ENCODE measurements at regions not wholly inside any gene's neighbourhood (a gene's known extent, or its start where the extent isn't known, plus 50 kb on each side); places are given as distances from the start of the nearest gene placed in this dataset.
A peak's percentile ranks its signal among the peaks of the same experiment; 100 is the strongest.
"Not testable (repeated sequence)": the region's sequence is repeated elsewhere in the genome, so short reads cannot be mapped to it uniquely, and the experiment has no call there.

- DNase-seq (ENCODE audit: low spot score): no peak
These were observed 645.9 kb downstream of the XPNPEP1 start for GRCh38 chr10:109277456-109277855.

- no peak for DNase-seq (ENCODE audit: low spot score)
These were observed 647.4 kb downstream of the XPNPEP1 start for GRCh38 chr10:109275960-109276359.

DNA sequence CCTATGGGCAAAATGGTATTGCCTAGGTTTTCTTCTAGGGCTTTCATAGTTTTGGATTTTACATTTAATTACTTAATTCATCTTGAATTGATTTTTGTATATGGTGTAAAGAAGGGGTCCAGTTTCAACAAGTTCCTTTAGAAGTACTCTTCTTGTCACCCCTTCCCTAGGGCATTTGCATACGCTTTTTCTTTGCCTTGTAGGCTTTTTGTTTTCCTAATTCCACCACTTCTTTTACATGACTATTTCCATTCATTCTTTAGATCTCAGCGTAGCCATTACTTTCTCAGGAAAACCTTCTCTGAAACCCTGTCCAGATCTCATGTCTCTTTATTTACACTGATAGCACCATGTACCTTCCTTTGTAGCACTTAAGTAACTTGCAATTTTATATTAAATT, 648.6 kb downstream of the XPNPEP1 start:
- DNase-seq (ENCODE audit: low spot score): no peak

DNA sequence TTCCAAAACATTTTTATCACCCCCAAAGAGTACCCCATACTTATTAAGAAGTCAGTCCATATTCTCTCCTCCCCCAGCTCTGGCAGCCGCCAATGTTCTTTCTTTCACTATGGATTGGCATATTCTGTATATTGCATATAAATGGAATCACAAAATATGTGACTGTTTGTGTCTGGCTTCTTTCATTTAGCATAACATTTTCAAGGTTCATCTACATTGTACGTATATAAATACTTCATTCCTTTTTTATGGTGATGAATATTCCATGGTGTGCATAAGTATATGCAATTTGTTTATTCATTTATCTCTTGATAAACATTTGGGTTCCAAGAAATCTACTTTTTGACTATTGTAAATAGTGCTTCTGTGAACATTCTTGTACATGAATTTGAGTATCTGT, 653.1 kb downstream of the XPNPEP1 start:
- no peak for DNase-seq (ENCODE audit: low spot score)

DNA sequence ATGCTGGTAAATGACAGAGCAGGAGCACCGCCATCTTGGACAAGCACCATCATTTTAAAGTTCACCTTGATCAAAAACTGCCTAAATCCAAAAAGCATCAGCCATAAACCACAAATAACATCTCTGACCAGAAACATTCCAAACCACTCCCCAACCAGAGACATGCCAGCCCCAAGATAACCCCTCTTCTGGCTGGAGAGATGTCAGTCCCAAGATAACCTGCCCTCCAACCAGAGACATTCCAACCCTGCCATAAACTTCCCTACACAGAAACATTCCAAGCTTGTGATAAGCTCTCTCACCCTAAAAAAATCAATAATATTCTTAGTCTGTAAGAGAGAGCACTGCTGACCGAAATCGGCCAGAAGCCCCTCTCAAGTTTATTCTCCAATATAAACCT, 659.3 kb downstream of the XPNPEP1 start:
- DNase-seq (ENCODE audit: low spot score): no peak

DNA sequence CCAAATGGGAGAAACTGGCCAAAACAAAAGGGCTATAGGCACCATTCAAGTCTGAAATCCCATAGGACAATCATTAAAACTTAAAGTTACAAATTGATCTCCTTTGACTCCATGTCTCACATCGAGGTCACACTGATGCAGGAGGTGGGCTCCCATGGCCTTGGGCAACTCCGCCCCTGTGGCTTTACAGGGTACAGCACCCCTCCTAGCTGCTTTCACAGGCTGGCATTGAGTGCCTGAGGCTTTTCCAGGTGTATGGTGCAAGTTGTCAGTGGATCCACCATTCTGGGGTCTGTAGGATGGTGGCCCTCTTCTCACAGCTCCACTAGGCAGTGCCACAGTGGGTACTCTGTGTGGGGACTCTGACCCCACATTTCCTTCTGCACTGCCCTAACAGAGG, 662.1 kb downstream of the XPNPEP1 start:
- DNase-seq (ENCODE audit: low spot score): no peak

DNA sequence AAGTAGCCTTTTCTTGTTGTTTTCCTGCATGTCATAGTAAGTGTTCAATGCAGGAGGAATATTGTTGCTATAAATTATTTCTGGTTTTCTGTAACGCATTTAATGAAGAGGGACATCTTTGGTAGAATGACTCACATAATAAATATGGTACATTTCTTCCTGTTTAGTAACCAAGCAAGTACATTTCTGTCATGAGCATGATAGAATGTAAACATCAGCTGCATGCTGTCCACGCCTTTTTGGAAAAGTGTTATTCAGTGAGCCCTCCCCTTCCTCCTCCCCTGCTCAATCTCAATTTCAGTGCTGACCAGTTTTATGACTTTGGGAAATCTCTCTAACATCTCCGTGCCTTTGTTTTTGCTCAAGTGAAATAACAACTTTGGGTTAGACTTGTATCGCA, 664.0 kb downstream of the XPNPEP1 start:
- peak; percentile 26 for DNase-seq (ENCODE audit: low spot score)

- no peak for DNase-seq (ENCODE audit: low spot score)
These were observed 670.0 kb downstream of the XPNPEP1 start for GRCh38 chr10:109253306-109253705.

DNA sequence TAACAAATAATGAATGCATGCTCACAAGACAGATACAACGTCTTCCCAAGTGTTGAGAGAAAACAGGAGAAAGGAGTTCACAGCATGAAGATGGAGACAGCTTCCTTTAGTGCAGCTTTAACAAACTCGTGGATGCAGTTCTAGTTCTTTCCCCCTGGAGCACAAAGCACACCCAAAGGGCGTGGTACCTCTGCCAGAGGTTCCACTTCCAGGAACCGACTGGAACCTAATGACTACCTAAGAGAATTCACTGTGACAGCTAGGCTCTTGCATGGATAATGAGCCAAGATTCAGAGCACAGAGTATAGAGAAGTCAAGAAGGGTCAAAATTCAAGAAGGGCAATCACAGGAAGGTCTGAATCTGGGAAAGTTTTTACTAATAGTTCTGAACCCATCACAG, 673.2 kb downstream of the XPNPEP1 start:
- no peak for DNase-seq (ENCODE audit: low spot score)

DNA sequence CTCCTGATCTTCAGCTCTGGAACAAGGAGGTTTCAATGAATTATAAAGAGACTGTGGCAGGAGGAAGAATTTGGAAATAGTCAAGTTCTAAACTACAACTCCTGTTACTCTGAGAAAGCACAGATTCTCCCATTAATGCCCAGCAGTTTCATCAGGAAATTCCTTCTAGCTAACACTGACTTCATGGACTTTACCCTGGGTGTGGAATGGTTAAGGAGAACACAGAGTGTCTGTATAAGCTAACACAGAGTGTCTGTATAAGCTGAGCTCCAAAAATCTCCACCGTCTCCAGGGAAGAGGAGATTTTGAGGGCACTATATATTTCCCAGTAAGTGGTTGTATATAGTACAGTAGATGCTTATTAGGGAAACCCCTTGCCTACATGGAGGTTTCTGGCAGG, 675.5 kb downstream of the XPNPEP1 start:
- DNase-seq (ENCODE audit: low spot score): no peak

DNA sequence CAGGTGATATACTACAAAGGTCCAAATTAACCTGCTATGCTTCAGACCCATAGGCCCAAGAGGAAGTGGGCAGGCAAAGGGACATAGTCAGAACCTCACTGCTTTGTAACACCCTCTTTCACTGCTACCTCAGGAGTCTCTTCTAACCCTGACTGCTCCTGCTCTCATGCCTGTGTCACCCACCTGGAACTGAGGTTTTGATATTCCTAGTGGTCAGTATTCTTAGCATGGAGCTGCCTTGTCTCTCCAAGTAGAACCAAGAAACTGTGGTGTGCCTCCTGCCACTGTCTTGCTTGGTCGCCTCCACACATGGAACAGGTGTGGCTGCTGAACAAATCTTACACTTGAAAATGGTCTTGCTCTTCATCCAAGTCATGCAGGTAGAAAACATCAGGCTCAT, 677.5 kb downstream of the XPNPEP1 start:
- DNase-seq (ENCODE audit: low spot score): no peak

DNA sequence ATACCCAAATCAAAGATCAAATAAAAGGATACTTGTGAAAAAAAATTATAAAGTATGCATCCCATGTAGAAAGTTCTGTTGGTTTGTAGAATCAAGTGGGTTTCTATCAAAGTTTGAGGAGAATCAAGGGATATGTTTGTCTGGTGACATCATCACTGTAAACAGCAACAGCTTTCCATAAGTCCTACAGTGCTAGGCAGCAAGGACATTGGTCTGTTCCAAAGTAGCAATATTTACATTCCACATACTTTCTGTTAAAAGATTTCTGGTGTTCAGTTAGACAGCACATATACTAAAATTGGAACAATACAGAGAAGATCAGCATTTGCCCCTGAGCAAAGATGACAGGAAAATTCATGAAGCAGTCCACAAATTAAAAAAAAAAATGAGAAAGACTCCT, 683.9 kb downstream of the XPNPEP1 start:
- DNase-seq (ENCODE audit: low spot score): peak; percentile 28

GRCh38 chr10:109237682-109238081, 685.6 kb downstream of the XPNPEP1 start:
- DNase-seq (ENCODE audit: low spot score): no peak

- DNase-seq (ENCODE audit: low spot score): no peak
These were observed 686.3 kb downstream of the XPNPEP1 start for GRCh38 chr10:109237050-109237449.

DNA sequence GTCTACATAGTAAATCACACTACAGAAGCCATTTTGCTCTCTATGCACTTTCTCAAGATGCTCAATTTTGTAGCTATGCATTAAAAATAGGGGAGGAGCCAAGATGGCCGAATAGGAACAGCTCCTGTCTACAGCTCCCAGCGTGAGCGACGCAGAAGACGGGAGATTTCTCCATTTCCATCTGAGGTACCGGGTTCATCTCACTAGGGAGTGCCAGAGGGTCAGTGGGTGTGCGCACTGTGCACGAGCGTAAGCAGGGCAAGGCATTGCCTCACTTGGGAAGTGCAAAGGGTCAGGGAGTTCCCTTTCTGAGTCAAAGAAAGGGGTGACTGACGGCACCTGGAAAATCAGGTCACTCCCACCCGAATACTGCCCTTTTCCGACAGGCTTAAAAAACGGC, 699.8 kb downstream of the XPNPEP1 start:
- DNase-seq (ENCODE audit: low spot score): not testable (repeated sequence)

GRCh38 chr10:109219935-109220605, 703.2 kb downstream of the XPNPEP1 start:
- DNase-seq (ENCODE audit: low spot score): no peak

DNA sequence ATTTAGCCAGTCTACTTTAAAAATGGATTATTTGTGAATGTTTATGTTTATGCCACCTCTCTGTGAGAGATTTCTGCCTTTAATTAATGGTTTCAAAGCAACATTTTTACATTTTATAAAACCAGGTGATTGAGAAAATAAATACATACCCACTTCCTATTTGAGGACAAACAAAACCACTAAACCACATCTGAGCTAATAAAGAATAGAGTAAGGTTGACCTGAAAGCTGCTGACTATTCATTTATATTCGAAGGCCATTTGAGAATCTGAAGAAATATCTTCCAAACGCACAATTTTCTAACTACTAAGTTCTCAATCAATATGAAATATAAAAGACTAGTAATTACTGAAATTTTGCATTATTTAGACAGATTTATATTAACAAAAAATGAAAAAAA, 705.1 kb downstream of the XPNPEP1 start:
- DNase-seq (ENCODE audit: low spot score): no peak

DNA sequence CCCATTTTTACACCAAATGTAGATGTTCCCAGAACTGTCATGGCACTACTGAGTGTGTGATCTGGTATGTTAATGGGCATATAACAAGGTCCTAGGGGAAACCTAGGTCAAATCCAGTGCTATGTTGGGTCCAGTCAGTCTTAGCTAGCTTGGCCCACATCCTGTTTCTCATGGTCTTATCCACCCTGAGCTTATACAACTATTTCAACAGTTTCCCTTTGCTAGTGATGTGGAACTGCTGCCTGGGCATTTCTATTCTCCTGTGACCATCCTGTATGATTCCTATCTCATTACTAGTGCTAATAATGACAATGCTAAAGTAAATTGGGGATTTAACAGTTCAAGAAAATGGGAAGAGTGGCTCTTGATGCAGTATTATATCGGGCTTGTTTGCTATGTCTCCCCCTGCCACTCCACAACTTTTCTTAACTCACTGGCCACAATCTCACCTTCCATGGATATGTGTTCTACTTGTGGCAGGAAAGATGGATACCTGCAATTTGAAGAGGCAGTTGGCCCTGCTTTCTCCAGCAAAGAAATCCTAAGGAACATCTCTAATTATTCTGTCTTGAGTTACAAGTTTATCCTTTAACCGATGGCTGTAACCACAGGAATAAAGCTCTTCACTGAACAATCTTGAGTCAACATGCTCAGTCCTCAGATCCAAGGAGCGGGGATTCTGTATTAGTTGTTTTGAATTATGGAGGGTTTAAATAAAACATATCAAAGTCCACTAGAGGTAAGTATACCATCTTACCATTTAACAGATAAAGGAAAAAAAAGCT, 707.8 kb downstream of the XPNPEP1 start:
- no peak for DNase-seq (ENCODE audit: low spot score)

GRCh38 chr10:109214891-109215290, 708.4 kb downstream of the XPNPEP1 start:
- not testable (repeated sequence) for DNase-seq (ENCODE audit: low spot score)

GRCh38 chr10:109207361-109207760, 716.0 kb downstream of the XPNPEP1 start:
- DNase-seq (ENCODE audit: low spot score): no peak

- DNase-seq (ENCODE audit: low spot score): peak; percentile 45
These were observed 717.3 kb downstream of the XPNPEP1 start for GRCh38 chr10:109205929-109206585.

DNA sequence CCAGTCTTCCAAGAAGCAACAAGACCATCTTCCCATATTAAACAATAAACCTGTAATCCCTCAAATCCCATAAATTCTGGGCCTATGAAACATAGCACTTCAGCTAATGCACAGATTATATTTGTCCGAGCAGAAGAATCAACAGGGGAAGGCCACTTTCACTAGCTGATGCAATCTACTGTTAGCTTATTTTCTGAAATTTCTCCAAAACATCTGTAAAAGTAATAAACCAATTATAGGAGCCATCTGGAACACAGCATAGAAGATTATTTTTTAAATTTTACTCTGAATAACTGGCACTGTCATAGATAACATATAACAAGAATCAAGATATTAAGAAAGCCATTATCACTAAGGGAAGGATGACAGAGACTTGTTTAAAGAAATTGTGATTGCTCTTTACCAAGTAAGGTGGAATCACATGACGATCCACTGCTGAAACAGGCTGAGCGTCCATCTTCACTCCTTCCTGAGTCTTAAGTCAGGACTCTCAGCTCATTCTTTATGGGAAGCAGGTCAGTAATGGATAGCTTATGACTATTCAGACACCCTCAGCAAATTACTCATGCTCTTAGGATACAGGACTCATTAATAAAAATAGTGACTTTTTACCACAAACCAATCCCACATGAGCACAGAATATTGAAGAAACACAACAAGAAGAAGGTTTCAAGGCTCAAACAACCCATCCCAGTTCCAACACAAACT, 719.5 kb downstream of the XPNPEP1 start:
- no peak for DNase-seq (ENCODE audit: low spot score)

- no peak for DNase-seq (ENCODE audit: low spot score)
These were observed 721.2 kb downstream of the XPNPEP1 start for GRCh38 chr10:109202111-109202510.

Measured in AG08396 (cell line).